HuH-7 (cell line): ENCODE measurements at regions not wholly inside any gene's neighbourhood (a gene's known extent, or its start where the extent isn't known, plus 50 kb on each side); places are given as distances from the start of the nearest gene placed in this dataset.
"Not testable (repeated sequence)": the region's sequence is repeated elsewhere in the genome, so short reads cannot be mapped to it uniquely, and the experiment has no call there.

Experiments used
- DNase-seq: peaks from one replicate; pipeline ENCODE4 v3.0.0; 2011; ENCODE audit warnings: low spot score

- DNase-seq = no peak
These were observed 302.8 kb downstream of the FOXO1 start for GRCh38 chr13:40363653-40364052.

GRCh38 chr13:40366119-40366518 lies 300.3 kb downstream of the FOXO1 start:
- DNase-seq = no peak

GRCh38 chr13:40368127-40368891 lies 298.1 kb downstream of the FOXO1 start:
- DNase-seq = no peak

GRCh38 chr13:40370661-40371060 lies 295.8 kb downstream of the FOXO1 start:
- DNase-seq = no peak

GRCh38 chr13:40371531-40372125 lies 294.8 kb downstream of the FOXO1 start:
- no peak for DNase-seq

- DNase-seq = not testable (repeated sequence)
These were observed 292.8 kb downstream of the FOXO1 start for GRCh38 chr13:40373608-40374007.

- no peak for DNase-seq
These were observed 290.8 kb downstream of the FOXO1 start for GRCh38 chr13:40375489-40376171.

GRCh38 chr13:40376296-40376849 lies 290.1 kb downstream of the FOXO1 start:
- no peak for DNase-seq

GRCh38 chr13:40376867-40377535 lies 289.4 kb downstream of the FOXO1 start:
- DNase-seq = no peak

GRCh38 chr13:40377783-40378182 lies 288.7 kb downstream of the FOXO1 start:
- no peak for DNase-seq

- DNase-seq = no peak
These were observed 287.2 kb downstream of the FOXO1 start for GRCh38 chr13:40379196-40379595.

GRCh38 chr13:40379794-40380578 lies 286.5 kb downstream of the FOXO1 start:
- DNase-seq = no peak

GRCh38 chr13:40381935-40382764 lies 284.3 kb downstream of the FOXO1 start:
- DNase-seq = no peak

- DNase-seq = no peak
These were observed 283.3 kb downstream of the FOXO1 start for GRCh38 chr13:40383132-40383531.

GRCh38 chr13:40383885-40384284 lies 282.6 kb downstream of the FOXO1 start:
- DNase-seq = no peak

GRCh38 chr13:40384976-40385857 lies 281.2 kb downstream of the FOXO1 start:
- DNase-seq = no peak

- no peak for DNase-seq
These were observed 280.6 kb downstream of the FOXO1 start for GRCh38 chr13:40385858-40386180.

GRCh38 chr13:40386586-40386985 lies 279.9 kb downstream of the FOXO1 start:
- no peak for DNase-seq

GRCh38 chr13:40387775-40388174 lies 278.7 kb downstream of the FOXO1 start:
- DNase-seq = no peak

- no peak for DNase-seq
These were observed 277.8 kb downstream of the FOXO1 start for GRCh38 chr13:40388617-40389016.
